Keratinocyte (primary cell): ENCODE measurements at regions not wholly inside any gene's neighbourhood (a gene's known extent, or its start where the extent isn't known, plus 50 kb on each side); places are given as distances from the start of the nearest gene placed in this dataset.

ENCODE experiments used
- DNase-seq: peaks from one replicate; pipeline ENCODE4 v3.0.0-alpha.2; 2011; ENCODE audit warnings: low read depth, missing footprints, low spot score
- FAIRE-seq: peaks from 2 replicates; lab custom pipeline; 2011; peaks lifted over from hg19 to GRCh38; lab: Jason Lieb, UNC
- H2AFZ ChIP-seq: 2 replicates; pipeline ENCODE4 v1.6.0; 2012; ENCODE audit warnings: low read length, control low read depth, inconsistent platforms; ENCODE audit not compliant: control insufficient read depth
- H3K27ac ChIP-seq: 2 replicates; pipeline ENCODE4 v1.5.1; 2011; ENCODE audit warnings: low read length; ENCODE audit not compliant: control insufficient read depth, insufficient read depth
- H3K27me3 ChIP-seq: 3 replicates; pipeline ENCODE4 v1.6.0; 2011; ENCODE audit warnings: low read length; ENCODE audit not compliant: control insufficient read depth, insufficient read depth; ENCODE audit errors: extremely low read depth
- H3K36me3 ChIP-seq, 2 experiments: 2 replicates in 1 of 2; 3 replicates in 1 of 2; pipeline ENCODE4 v1.5.1; 2011; ENCODE audit warnings: low read length in 2 of 2, mild to moderate bottlenecking in 1 of 2; ENCODE audit not compliant: control insufficient read depth in 2 of 2, insufficient read depth in 2 of 2; ENCODE audit errors: extremely low read depth in 1 of 2
- H3K4me1 ChIP-seq: 3 replicates; pipeline ENCODE4 v1.5.1; 2011; ENCODE audit warnings: low read length; ENCODE audit not compliant: control insufficient read depth, insufficient read depth; ENCODE audit errors: extremely low read depth
- H3K4me2 ChIP-seq: 3 replicates; pipeline ENCODE4 v1.6.0; 2011; ENCODE audit warnings: low read depth, low read length; ENCODE audit not compliant: control insufficient read depth, insufficient read depth; ENCODE audit errors: extremely low read depth
- H3K4me3 ChIP-seq, 3 experiments: fragments of 200-600 bp in 1 of 3; sonication (generic) in 1 of 3; 2 replicates in 2 of 3; 3 replicates in 1 of 3; pipeline ENCODE4 v1.5.1; 2011 to 2016; ENCODE audit warnings: low read length in 3 of 3, mild to moderate bottlenecking in 3 of 3, control low read depth in 2 of 3, inconsistent platforms in 1 of 3, low read depth in 1 of 3, mixed read lengths in 1 of 3, mixed run types in 1 of 3, moderate library complexity in 1 of 3; ENCODE audit not compliant: control insufficient read depth in 2 of 3, insufficient read depth in 2 of 3; ENCODE audit errors: extremely low read depth in 1 of 3
- H3K79me2 ChIP-seq: 2 replicates; pipeline ENCODE4 v1.6.0; 2012; ENCODE audit warnings: low read length; ENCODE audit not compliant: control insufficient read depth, insufficient read depth
- H3K9ac ChIP-seq: 3 replicates; pipeline ENCODE4 v1.6.0; 2011; ENCODE audit warnings: low read length; ENCODE audit not compliant: control insufficient read depth, insufficient read depth; ENCODE audit errors: extremely low read depth
- H3K9me1 ChIP-seq: 3 replicates; pipeline ENCODE4 v1.6.0; 2011; ENCODE audit warnings: low read length; ENCODE audit not compliant: control insufficient read depth, insufficient read depth; ENCODE audit errors: extremely low read depth
- H3K9me3 ChIP-seq: 2 replicates; pipeline ENCODE4 v1.5.1; 2012; ENCODE audit warnings: low read depth, low read length; ENCODE audit not compliant: control insufficient read depth
- H4K20me1 ChIP-seq: 3 replicates; pipeline ENCODE4 v1.6.0; 2011; ENCODE audit warnings: low read length; ENCODE audit not compliant: control insufficient read depth, insufficient read depth; ENCODE audit errors: extremely low read depth
- EZH2 ChIP-seq: IDR thresholded peaks from one replicate; pipeline ENCODE4 v1.6.1; 2012; ENCODE audit warnings: inconsistent platforms, mild to moderate bottlenecking, low read length, moderate library complexity
- dilution Hi-C: fragments of 300-500 bp; cut with MboI; formaldehyde crosslinking; loops from one replicate; pipeline ENCODE4 v1.7.0; 2020; ENCODE audit warnings: low sequenced_read_pairs; ENCODE audit not compliant: extremely low pct_ligation_motif_present
- TF ChIP-seq, protein P1 (sequence below), 3 experiments: IDR thresholded peaks in 1 of 3; conservative IDR thresholded peaks in 1 of 3; optimal IDR thresholded peaks in 1 of 3; 2 replicates in 2 of 3; 3 replicates in 1 of 3; pipeline versions ENCODE3 to v1.5.1; 2011; ENCODE audit warnings: low read length in 3 of 3, mild to moderate bottlenecking in 3 of 3, moderate library complexity in 2 of 3, control low read depth in 1 of 3, inconsistent platforms in 1 of 3; ENCODE audit not compliant: insufficient read depth in 2 of 3; ENCODE audit errors: extremely low read depth in 1 of 3

DNA sequence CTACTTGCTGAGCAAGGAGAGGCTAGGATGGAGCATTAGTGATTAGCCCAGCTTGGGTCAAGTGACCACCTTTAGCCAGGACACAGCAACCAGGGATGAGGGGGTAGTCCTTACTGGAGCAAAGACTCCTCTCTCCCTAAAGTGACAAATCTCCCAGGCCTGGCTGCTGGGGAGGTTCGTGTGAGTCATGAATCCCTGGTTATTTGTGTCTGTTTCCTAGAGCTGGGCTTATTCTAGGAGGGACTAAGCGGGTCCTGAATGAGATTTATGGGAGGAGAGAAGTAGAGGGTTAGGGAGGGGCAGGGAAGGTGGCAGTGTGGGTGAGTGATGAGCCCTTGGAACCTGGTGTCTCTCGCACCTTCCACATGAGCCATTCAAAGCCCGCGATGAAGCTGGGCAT, 487.3 kb downstream of the TSHZ3 start:
- H3K4me3 ChIP-seq: no peak overlapping the region
- H3K4me1 ChIP-seq: no peaks in the 10 kb centered on the region
- dilution Hi-C loops: no loop called here
- no peak overlapping the region for H3K27ac ChIP-seq
- no peak for DNase-seq
- H3K27me3 ChIP-seq: no peaks in the 10 kb centered on the region
- no peaks in the 10 kb centered on the region for H3K9me1 ChIP-seq
- H3K9ac ChIP-seq: no peak overlapping the region
- H3K4me2 ChIP-seq: no peak overlapping the region
- no peaks in the 10 kb centered on the region for H3K36me3 ChIP-seq
- FAIRE-seq: no peak
- TF ChIP-seq EZH2: no peak
- TF ChIP-seq, protein P1, sequence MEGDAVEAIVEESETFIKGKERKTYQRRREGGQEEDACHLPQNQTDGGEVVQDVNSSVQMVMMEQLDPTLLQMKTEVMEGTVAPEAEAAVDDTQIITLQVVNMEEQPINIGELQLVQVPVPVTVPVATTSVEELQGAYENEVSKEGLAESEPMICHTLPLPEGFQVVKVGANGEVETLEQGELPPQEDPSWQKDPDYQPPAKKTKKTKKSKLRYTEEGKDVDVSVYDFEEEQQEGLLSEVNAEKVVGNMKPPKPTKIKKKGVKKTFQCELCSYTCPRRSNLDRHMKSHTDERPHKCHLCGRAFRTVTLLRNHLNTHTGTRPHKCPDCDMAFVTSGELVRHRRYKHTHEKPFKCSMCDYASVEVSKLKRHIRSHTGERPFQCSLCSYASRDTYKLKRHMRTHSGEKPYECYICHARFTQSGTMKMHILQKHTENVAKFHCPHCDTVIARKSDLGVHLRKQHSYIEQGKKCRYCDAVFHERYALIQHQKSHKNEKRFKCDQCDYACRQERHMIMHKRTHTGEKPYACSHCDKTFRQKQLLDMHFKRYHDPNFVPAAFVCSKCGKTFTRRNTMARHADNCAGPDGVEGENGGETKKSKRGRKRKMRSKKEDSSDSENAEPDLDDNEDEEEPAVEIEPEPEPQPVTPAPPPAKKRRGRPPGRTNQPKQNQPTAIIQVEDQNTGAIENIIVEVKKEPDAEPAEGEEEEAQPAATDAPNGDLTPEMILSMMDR (optimal IDR thresholded peaks at IDR 0.05 in 1 of 3, IDR thresholded peaks at IDR 0.05 in 1 of 3, conservative IDR thresholded peaks at IDR 0.05 in 1 of 3; ENCODE audit: extremely low read depth in 1 of 3, insufficient read depth in 2 of 3, low read length in 3 of 3): no peak
- no peaks in the 10 kb centered on the region for H3K79me2 ChIP-seq
- H2AFZ ChIP-seq: no peak overlapping the region
- H4K20me1 ChIP-seq: no peaks in the 10 kb centered on the region
- H3K9me3 ChIP-seq: peaks cover 3% of the 10 kb centered on the region

- H3K9me3 ChIP-seq: peaks cover 3% of the 10 kb centered on the region
- no peaks in the 10 kb centered on the region for H3K4me1 ChIP-seq
- H3K4me2 ChIP-seq: no peak overlapping the region
- FAIRE-seq (no peak), DNase-seq (no peak)
- no peak overlapping the region for H2AFZ ChIP-seq
- dilution Hi-C loops: no loop called here
- no peaks in the 10 kb centered on the region for H4K20me1 ChIP-seq
- H3K27me3 ChIP-seq: no peaks in the 10 kb centered on the region
- TF ChIP-seq, protein P1 (optimal IDR thresholded peaks at IDR 0.05 in 1 of 3, IDR thresholded peaks at IDR 0.05 in 1 of 3, conservative IDR thresholded peaks at IDR 0.05 in 1 of 3; ENCODE audit: extremely low read depth in 1 of 3, insufficient read depth in 2 of 3, low read length in 3 of 3): no peak
- H3K36me3 ChIP-seq: no peaks in the 10 kb centered on the region
- H3K27ac ChIP-seq: no peak overlapping the region
- no peak overlapping the region for H3K4me3 ChIP-seq
- H3K9me1 ChIP-seq: no peaks in the 10 kb centered on the region
- H3K9ac ChIP-seq: no peak overlapping the region
- H3K79me2 ChIP-seq: no peaks in the 10 kb centered on the region
Observed at GRCh38 chr19:30857966-30858490, 485.8 kb downstream of the ZNF536 start.
